Liver (tissue), 3 donors: ENCODE measurements at regions not wholly inside any gene's neighbourhood (a gene's known extent, or its start where the extent isn't known, plus 50 kb on each side); places are given as distances from the start of the nearest gene placed in this dataset.

Experiments
- ATF3 ChIP-seq: IDR thresholded peaks from 2 replicates; pipeline ENCODE4 v1.6.1; 2016; ENCODE audit warnings: antibody characterized with exemption
- CTCF ChIP-seq: fragments of 150-350 bp; IDR thresholded peaks from 2 replicates; pipeline ENCODE4 v1.5.1; 2017; ENCODE audit warnings: improper control_type of control experiment, low read depth, low read length; ENCODE audit not compliant: missing input control
- GABPA ChIP-seq, 2 donors: IDR thresholded peaks in 1 of 2; conservative IDR thresholded peaks in 1 of 2; 2 replicates each; pipeline ENCODE4 v1.6.1; 2016; ENCODE audit warnings: antibody characterized with exemption in 2 of 2, mild to moderate bottlenecking in 1 of 2, moderate library complexity in 1 of 2
- RAD21 ChIP-seq, 2 donors: IDR thresholded peaks; 2 replicates each; pipeline ENCODE4 v1.6.1; 2016; ENCODE audit warnings: antibody characterized with exemption in 2 of 2, mild to moderate bottlenecking in 2 of 2
- REST ChIP-seq: IDR thresholded peaks from 2 replicates; pipeline ENCODE4 v1.6.1; 2016; ENCODE audit warnings: antibody characterized with exemption, mild to moderate bottlenecking
- SP1 ChIP-seq: IDR thresholded peaks from 2 replicates; pipeline ENCODE4 v1.6.1; 2018; ENCODE audit warnings: antibody characterized with exemption, mild to moderate bottlenecking
- TAF1 ChIP-seq: conservative IDR thresholded peaks from 2 replicates; pipeline ENCODE4 v1.6.1; 2016; ENCODE audit warnings: antibody characterized with exemption, mild to moderate bottlenecking
- YY1 ChIP-seq: IDR thresholded peaks from 2 replicates; pipeline ENCODE4 v1.6.1; 2016; ENCODE audit warnings: antibody characterized with exemption, mild to moderate bottlenecking
- donor health status: healthy.
- donor health status: healthy.

- TF ChIP-seq CTCF = no peak
- TF ChIP-seq RAD21 (IDR thresholded peaks at IDR 0.05) = no peak
- TF ChIP-seq REST = no peak
- TF ChIP-seq GABPA (IDR thresholded peaks at IDR 0.05 in 1 of 2, conservative IDR thresholded peaks at IDR 0.05 in 1 of 2) = no peak
- TF ChIP-seq TAF1 = no peak
- TF ChIP-seq SP1 = no peak
- TF ChIP-seq YY1 = no peak
- TF ChIP-seq ATF3 = no peak
Measured at GRCh38 chr18:78242806-78243205, 736.8 kb upstream of the SALL3 start.
